K562 (cell line): ENCODE measurements at regions not wholly inside any gene's neighbourhood (a gene's known extent, or its start where the extent isn't known, plus 50 kb on each side); places are given as distances from the start of the nearest gene placed in this dataset.

Experiments
- CXXC5 ChIP-seq: fragments of 250-450 bp; sonication (Bioruptor Pico); IDR thresholded peaks from 2 replicates; pipeline ENCODE4 v1.8.0; 2022; ENCODE audit warnings: inconsistent platforms, mild to moderate bottlenecking, moderate library complexity
- DNMT1 ChIP-seq: fragments of 450-650 bp; IDR thresholded peaks from 2 replicates; pipeline ENCODE4 v1.6.1; 2016; ENCODE audit warnings: antibody characterized with exemption, mild to moderate bottlenecking
- ILF3 ChIP-seq: fragments of 450-650 bp; IDR thresholded peaks from 2 replicates; pipeline ENCODE4 v1.6.1; 2018; ENCODE audit warnings: antibody characterized with exemption, mild to moderate bottlenecking, moderate library complexity, borderline replicate concordance
- NFIC ChIP-seq: fragments of 450-650 bp; IDR thresholded peaks from 2 replicates; pipeline ENCODE4 v1.6.1; 2017; ENCODE audit warnings: mild to moderate bottlenecking, inconsistent platforms
- RAD21 ChIP-seq, 2 experiments: fragments of 250-450 bp in 1 of 2; fragments of 450-650 bp in 1 of 2; sonication (Bioruptor Pico) in 1 of 2; formaldehyde crosslinking in 1 of 2; IDR thresholded peaks in 1 of 2; conservative IDR thresholded peaks in 1 of 2; 2 replicates each; pipeline versions ENCODE4 v1.4.0 to v1.8.0; 2020 to 2022; ENCODE audit warnings: mild to moderate bottlenecking in 2 of 2, moderate library complexity in 1 of 2
- SMARCA5 ChIP-seq: fragments of 450-650 bp; IDR thresholded peaks from 2 replicates; pipeline ENCODE4 v1.6.1; 2016
- TCF7L2 ChIP-seq: fragments of 150-350 bp; IDR thresholded peaks from 2 replicates; pipeline ENCODE4 v1.6.1; 2016; ENCODE audit warnings: low read depth, mild to moderate bottlenecking, low read length, moderate library complexity
- ZNF707 ChIP-seq: fragments of 250-450 bp; sonication (Bioruptor Pico); conservative IDR thresholded peaks from 2 replicates; pipeline ENCODE4 v1.8.0; 2022; ENCODE audit warnings: inconsistent platforms, mild to moderate bottlenecking, moderate library complexity
- TF ChIP-seq, protein P1 (sequence below), 3 experiments: IDR thresholded peaks in 2 of 3; conservative IDR thresholded peaks in 1 of 3; 2 replicates each; pipeline ENCODE4 v1.5.1; 2011 to 2012; ENCODE audit warnings: low read length in 3 of 3, mild to moderate bottlenecking in 3 of 3, control low read depth in 2 of 3, improper control_type of control experiment in 1 of 3, inconsistent platforms in 1 of 3, low read depth in 1 of 3, mixed read lengths in 1 of 3, moderate library complexity in 1 of 3; ENCODE audit not compliant: insufficient read depth in 2 of 3
- TF ChIP-seq, protein P2 (sequence below), 3 experiments: fragments of 200-800 bp in 1 of 3; fragments of 250-450 bp in 1 of 3; fragments of 450-650 bp in 1 of 3; sonication (Bioruptor Pico) in 1 of 3; sonication (Bioruptor generic) in 1 of 3; formaldehyde crosslinking in 1 of 3; IDR thresholded peaks; 2 replicates each; pipeline versions ENCODE4 v1.6.1 to v1.8.0; 2016 to 2022; ENCODE audit warnings: mild to moderate bottlenecking in 2 of 3, missing genetic modification characterization in 2 of 3, missing compliant biosample characterization in 1 of 3, moderate library complexity in 1 of 3

DNA sequence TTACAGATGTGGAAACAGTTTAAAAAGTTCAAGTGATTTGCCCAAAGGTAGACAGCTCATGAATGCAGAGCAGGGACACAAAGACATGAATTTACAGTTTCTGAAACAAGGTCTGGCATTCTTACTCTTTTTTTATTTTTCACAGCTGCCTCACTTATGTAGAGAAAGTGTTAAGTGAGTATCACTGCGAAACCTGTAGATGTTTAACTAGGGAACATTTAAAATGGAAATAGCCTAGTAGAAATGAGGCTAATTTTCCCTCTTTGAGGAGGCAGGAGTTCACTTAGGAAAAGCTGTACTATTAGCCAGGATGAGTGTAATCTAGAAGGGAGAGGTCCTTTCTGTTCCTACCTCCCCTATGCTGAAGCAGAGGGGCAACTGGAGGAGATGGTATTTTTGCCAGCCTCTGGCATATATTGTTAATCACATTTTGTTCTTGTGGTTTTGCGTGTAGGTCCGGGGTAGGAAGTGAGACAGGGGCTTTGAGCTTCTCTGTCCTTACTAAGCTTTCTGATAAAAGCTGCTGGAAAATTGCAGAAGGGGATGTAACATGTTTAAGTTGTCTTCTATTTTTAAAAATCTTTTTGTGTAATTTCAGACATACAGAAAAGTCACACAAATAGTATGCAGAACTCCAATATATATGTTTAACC is 492.8 kb upstream of the NR3C2 start:
- TF ChIP-seq, protein P1, sequence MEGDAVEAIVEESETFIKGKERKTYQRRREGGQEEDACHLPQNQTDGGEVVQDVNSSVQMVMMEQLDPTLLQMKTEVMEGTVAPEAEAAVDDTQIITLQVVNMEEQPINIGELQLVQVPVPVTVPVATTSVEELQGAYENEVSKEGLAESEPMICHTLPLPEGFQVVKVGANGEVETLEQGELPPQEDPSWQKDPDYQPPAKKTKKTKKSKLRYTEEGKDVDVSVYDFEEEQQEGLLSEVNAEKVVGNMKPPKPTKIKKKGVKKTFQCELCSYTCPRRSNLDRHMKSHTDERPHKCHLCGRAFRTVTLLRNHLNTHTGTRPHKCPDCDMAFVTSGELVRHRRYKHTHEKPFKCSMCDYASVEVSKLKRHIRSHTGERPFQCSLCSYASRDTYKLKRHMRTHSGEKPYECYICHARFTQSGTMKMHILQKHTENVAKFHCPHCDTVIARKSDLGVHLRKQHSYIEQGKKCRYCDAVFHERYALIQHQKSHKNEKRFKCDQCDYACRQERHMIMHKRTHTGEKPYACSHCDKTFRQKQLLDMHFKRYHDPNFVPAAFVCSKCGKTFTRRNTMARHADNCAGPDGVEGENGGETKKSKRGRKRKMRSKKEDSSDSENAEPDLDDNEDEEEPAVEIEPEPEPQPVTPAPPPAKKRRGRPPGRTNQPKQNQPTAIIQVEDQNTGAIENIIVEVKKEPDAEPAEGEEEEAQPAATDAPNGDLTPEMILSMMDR (IDR thresholded peaks at IDR 0.05 in 2 of 3, conservative IDR thresholded peaks at IDR 0.05 in 1 of 3; ENCODE audit: insufficient read depth in 2 of 3, low read depth in 1 of 3, low read length in 3 of 3): no peak
- TF ChIP-seq DNMT1 (no peak), CXXC5 (CRISPR knock-in tag) (no peak), SMARCA5 (no peak), ZNF707 (CRISPR knock-in tag) (no peak), NFIC (no peak), TCF7L2 (no peak), ILF3 (no peak), RAD21 (CRISPR knock-in tag; conservative IDR thresholded peaks at IDR 0.05 in 1 of 2, IDR thresholded peaks at IDR 0.05 in 1 of 2) (no peak)
- TF ChIP-seq, protein P2, sequence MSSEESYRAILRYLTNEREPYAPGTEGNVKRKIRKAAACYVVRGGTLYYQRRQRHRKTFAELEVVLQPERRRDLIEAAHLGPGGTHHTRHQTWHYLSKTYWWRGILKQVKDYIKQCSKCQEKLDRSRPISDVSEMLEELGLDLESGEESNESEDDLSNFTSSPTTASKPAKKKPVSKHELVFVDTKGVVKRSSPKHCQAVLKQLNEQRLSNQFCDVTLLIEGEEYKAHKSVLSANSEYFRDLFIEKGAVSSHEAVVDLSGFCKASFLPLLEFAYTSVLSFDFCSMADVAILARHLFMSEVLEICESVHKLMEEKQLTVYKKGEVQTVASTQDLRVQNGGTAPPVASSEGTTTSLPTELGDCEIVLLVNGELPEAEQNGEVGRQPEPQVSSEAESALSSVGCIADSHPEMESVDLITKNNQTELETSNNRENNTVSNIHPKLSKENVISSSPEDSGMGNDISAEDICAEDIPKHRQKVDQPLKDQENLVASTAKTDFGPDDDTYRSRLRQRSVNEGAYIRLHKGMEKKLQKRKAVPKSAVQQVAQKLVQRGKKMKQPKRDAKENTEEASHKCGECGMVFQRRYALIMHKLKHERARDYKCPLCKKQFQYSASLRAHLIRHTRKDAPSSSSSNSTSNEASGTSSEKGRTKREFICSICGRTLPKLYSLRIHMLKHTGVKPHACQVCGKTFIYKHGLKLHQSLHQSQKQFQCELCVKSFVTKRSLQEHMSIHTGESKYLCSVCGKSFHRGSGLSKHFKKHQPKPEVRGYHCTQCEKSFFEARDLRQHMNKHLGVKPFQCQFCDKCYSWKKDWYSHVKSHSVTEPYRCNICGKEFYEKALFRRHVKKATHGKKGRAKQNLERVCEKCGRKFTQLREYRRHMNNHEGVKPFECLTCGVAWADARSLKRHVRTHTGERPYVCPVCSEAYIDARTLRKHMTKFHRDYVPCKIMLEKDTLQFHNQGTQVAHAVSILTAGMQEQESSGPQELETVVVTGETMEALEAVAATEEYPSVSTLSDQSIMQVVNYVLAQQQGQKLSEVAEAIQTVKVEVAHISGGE (CRISPR knock-in tag; IDR thresholded peaks at IDR 0.05): no peak
